Activated naive CD4-positive, alpha-beta T cell treated with anti-CD3 and anti-CD28 coated beads for 36 hours (primary cell): ENCODE measurements at regions not wholly inside any gene's neighbourhood (a gene's known extent, or its start where the extent isn't known, plus 50 kb on each side); places are given as distances from the start of the nearest gene placed in this dataset.

Source experiments
- CTCF ChIA-PET: fragments of 350-600 bp; sonication (Branson Sonifier 250); formaldehyde crosslinking; loops from one replicate; lab custom pipeline; 2021; ENCODE audit warnings: antibody characterized with exemption; lab: Charles Lee
- DNase-seq: peaks from one replicate; pipeline ENCODE4 v3.0.0-alpha.2; 2020
- H3K27ac Mint-ChIP-seq: one replicate; pipeline ENCODE4 v1.8.0; 2021; ENCODE audit warnings: mild to moderate bottlenecking, mixed read lengths
- H3K27me3 Mint-ChIP-seq: one replicate; pipeline ENCODE4 v1.8.0; 2021; ENCODE audit warnings: low read depth, mixed read lengths
- H3K36me3 Mint-ChIP-seq: one replicate; pipeline ENCODE4 v1.8.0; 2021; ENCODE audit warnings: low read depth, mixed read lengths
- H3K4me1 Mint-ChIP-seq: one replicate; pipeline ENCODE4 v1.8.0; 2021; ENCODE audit warnings: low read depth, mixed read lengths
- H3K4me3 Mint-ChIP-seq: one replicate; pipeline ENCODE4 v1.8.0; 2021; ENCODE audit warnings: mild to moderate bottlenecking, moderate library complexity, mixed read lengths
- H3K9me3 Mint-ChIP-seq: one replicate; pipeline ENCODE4 v1.8.0; 2021; ENCODE audit warnings: mixed read lengths
- intact Hi-C: fragments of 100-400 bp; cut with micrococcal nuclease; formaldehyde crosslinking; loops from one replicate; pipeline ENCODE4 v1.15.1; 2023

DNA sequence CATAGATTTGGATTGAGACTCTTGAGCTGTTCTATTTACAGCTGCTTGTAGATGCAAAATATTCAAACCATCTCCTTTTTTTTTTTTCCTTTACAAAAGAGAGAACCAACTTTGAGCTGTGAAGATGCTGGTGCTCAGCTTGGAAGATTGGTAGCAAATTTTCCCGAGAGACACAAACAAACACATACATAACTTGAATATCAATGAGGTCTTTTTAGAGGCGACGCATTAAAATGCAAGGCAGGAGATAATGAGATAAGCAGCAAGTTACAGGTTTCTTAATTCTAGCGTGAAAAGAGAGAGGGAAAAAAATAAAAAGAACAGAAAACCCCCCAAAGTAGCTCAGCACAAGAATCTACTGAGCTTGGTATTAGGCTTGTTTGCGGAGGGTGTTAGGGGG lies 247.0 kb upstream of the SORL1-AS1 start:
- H3K4me3 Mint-ChIP-seq = no peak overlapping the region
- H3K27me3 Mint-ChIP-seq = no peaks in the 10 kb centered on the region
- no peaks in the 10 kb centered on the region for H3K9me3 Mint-ChIP-seq
- H3K27ac Mint-ChIP-seq = no peak overlapping the region
- H3K4me1 Mint-ChIP-seq = no peaks in the 10 kb centered on the region
- no peak for DNase-seq
- intact Hi-C loops = no loop called here
- no peaks in the 10 kb centered on the region for H3K36me3 Mint-ChIP-seq
- CTCF ChIA-PET = no interaction called here

DNA sequence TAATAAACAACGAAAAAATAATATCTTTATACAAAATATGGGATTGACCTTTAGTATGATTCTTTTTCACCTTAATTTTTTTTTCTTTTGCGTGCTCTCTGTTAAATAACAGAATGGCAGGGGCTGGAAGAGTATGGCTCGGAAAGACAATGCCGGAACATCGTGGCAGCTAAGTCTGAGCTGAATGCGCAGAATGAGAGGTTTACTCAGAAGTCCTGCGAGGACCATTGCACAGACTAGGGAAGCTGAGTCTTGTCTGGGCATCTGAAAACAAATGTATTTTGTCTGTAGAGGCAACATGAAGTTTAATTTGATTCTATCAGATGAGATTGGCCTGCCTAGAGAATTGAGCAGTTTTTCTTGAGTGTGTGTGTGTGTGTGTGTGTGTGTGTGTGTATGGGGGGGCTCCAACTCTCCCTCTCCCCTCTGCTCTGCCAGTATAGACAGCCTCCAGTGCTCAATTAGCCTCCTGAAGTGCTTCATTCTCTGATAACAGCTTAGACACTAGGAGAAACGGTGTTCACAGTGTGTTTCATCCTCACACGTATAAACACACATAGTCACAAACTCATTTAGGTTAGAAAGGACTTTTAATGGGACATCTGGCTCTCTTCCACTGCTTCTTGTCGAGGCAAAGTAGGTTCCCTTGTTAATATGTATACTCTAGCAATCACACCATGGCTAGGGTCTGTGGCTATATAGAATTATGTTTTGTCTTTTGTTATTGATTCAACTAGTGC lies 244.3 kb upstream of the SORL1-AS1 start:
- DNase-seq = no peak
- CTCF ChIA-PET = no interaction called here
- peaks cover 2% of the 10 kb centered on the region for H3K27me3 Mint-ChIP-seq
- intact Hi-C loops = no loop called here
- no peaks in the 10 kb centered on the region for H3K9me3 Mint-ChIP-seq
- H3K4me3 Mint-ChIP-seq = no peak overlapping the region
- H3K36me3 Mint-ChIP-seq = no peaks in the 10 kb centered on the region
- H3K27ac Mint-ChIP-seq = no peak overlapping the region
- no peaks in the 10 kb centered on the region for H3K4me1 Mint-ChIP-seq

DNA sequence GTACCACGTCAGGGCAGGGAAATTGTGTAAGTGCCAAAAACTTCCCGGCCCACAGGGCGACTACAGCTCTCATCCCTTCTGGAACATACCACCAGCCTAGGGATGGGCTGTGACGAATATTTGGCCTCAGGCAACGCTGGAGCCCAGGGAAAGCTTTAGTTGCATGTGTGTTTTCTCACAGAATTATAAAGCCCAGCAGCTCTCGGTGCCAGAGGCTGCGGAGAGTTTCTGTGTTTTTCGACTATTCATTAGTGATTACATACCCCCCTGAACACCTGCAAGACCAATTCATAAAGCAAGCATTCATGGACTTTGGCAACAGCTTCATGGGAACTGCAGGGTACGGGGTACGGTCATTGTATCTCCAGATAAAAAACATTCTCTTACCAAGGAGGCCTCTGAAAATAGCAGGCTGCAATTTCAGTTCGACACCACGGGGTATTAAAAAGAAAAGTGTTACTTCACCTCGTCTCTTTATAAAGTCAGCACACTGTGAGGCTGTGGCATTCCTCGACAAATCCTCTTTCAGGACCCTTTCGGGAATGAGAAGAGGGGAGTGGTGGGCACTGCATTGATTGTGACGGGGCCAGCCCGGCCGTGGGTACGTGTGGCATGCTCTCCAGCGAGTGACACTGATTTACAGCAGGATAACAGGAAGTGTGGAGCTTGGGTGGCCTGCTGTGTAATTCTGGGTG lies 243.6 kb upstream of the SORL1-AS1 start:
- Mint-ChIP-seq H3K9me3 (no peaks in the 10 kb centered on the region), H3K4me3 (no peak overlapping the region), H3K27ac (no peak overlapping the region), H3K36me3 (no peaks in the 10 kb centered on the region), H3K4me1 (no peaks in the 10 kb centered on the region), H3K27me3 (peaks cover 2% of the 10 kb centered on the region)
- no peak for DNase-seq
- CTCF ChIA-PET = no interaction called here
- intact Hi-C loops = no loop called here

DNA sequence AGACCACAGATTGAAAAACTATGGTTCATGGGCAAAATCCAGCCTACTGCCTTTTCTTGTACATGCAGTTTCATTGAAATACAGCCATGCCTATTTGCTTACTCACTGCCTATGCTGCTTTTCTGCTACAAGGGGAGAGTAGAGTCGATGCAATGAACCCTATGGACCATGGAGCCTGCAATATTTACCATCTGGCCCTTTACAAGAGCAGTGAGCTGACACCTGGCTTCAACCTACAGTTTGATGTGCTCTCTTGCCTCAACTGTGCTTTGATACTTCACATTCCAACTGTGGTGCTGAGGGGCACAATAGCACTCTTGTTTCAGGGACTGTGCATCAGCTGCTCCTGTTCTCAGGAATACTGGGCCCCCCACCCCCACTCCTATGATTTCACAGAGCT lies 239.5 kb upstream of the SORL1-AS1 start:
- CTCF ChIA-PET = no interaction called here

DNA sequence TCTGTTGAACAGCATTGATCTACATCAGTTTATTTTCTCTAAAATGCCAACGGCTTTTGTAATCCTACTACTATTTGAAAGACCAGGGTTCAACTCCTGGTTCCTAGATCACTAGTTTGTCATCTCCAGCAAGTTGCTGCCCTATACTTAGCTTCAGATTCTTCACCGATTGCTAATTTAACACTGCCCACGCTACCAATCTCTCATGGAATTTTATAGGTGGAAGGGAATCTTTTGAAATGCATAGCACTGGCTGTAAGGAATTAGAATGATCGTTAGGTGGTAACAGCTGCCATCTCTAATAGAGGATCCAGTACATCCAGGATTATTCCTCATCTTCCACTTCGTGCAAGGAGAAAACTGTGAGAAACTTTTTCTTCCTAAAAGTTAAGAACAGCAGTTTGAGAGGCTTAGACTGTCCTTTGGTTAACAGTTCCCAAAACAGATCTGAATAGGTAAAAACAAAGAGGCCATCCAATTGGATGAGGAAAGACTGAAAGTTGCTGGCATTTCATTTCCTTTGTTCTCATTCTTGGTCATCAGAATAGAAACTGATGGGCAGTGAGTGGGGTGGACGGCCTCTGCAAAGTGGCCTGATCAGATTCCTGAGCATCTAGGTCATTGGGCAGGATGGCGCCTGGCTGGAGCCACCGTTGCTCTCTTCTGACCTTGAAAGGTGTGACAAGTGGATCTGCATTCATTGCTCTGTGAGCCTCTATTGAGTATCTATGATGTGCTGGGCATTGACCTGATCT lies 236.3 kb upstream of the SORL1-AS1 start:
- Mint-ChIP-seq H3K4me1 (no peaks in the 10 kb centered on the region), H3K9me3 (no peaks in the 10 kb centered on the region), H3K27me3 (no peaks in the 10 kb centered on the region), H3K36me3 (no peaks in the 10 kb centered on the region), H3K27ac (no peak overlapping the region), H3K4me3 (no peak overlapping the region)
- CTCF ChIA-PET = no interaction called here
- no peak for DNase-seq
- intact Hi-C loops = no loop called here

More for the DNA sequence above, 239.5 kb upstream of the SORL1-AS1 start:
- Mint-ChIP-seq H3K4me3 (no peak overlapping the region), H3K27me3 (peaks cover 2% of the 10 kb centered on the region), H3K4me1 (no peaks in the 10 kb centered on the region), H3K27ac (no peak overlapping the region), H3K36me3 (no peaks in the 10 kb centered on the region), H3K9me3 (no peaks in the 10 kb centered on the region)
- no peak for DNase-seq
- intact Hi-C loops = no loop called here

DNA sequence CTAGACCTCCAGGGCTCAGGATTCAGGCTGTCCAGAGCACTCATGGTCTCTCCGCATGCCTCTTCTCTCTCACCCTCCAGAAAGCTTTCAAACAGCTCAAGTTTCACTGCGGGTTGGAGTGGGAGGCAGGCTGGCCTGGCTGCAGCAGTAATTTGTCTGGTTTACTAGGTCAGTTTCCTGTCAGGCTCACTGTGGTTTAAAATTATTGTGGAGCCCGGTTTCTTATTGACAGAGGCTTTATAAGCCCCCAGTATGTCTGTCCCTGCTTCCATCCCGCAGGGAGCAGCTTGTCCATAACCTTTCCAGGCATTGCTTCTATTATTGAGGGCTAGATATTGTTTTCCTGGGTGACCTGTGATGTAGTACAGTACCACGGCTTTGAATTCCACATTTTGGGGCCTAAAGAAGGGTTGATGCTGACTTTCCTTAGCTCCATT lies 235.3 kb upstream of the SORL1-AS1 start:
- DNase-seq = no peak
- H3K27me3 Mint-ChIP-seq = no peaks in the 10 kb centered on the region
- H3K9me3 Mint-ChIP-seq = no peaks in the 10 kb centered on the region
- H3K36me3 Mint-ChIP-seq = no peaks in the 10 kb centered on the region
- no peak overlapping the region for H3K4me3 Mint-ChIP-seq
- CTCF ChIA-PET = no interaction called here
- H3K4me1 Mint-ChIP-seq = no peaks in the 10 kb centered on the region
- intact Hi-C loops = no loop called here
- H3K27ac Mint-ChIP-seq = no peak overlapping the region

DNA sequence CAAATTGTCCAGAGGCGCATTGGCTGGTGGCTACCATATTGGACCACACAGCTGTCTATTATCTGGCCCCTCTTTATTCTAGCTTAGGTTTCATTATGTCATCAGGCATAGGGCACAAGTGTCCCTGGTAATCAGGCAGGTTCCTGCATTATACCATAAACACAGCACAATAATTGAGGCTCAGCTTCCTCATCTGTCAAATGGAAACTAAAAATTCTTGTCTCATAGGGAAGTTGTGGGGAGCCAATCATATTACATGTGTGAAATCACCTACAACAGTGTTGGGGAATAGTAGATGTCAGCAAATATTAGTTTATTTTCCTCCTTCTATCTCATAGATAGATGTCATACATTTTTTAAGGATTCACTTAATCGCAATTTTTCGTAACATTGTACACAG lies 231.0 kb upstream of the SORL1-AS1 start:
- DNase-seq = no peak
- CTCF ChIA-PET = no interaction called here
- Mint-ChIP-seq H3K36me3 (no peaks in the 10 kb centered on the region), H3K4me3 (no peak overlapping the region), H3K27me3 (no peaks in the 10 kb centered on the region), H3K27ac (no peak overlapping the region), H3K4me1 (no peaks in the 10 kb centered on the region), H3K9me3 (no peaks in the 10 kb centered on the region)
- intact Hi-C loops = no loop called here
